ENCODE measurements at regions not wholly inside any gene's neighbourhood (a gene's known extent, or its start where the extent isn't known, plus 50 kb on each side); places are given as distances from the start of the nearest gene placed in this dataset.

- no peaks in the 10 kb centered on the region for H3K36me3 Mint-ChIP-seq (ENCODE audit: low read depth)
- no peak overlapping the region for H3K27ac Mint-ChIP-seq
These were observed 79.9 kb upstream of the LY86 start for GRCh38 chr6:6508643-6509042.

GRCh38 chr6:6509284-6509683, 79.2 kb upstream of the LY86 start:
- Mint-ChIP-seq H3K27me3 (ENCODE audit: low read depth) (no peaks in the 10 kb centered on the region), H3K36me3 (ENCODE audit: low read depth) (no peaks in the 10 kb centered on the region), H3K27ac (no peak overlapping the region), H3K9me3 (peaks cover 15% of the 10 kb centered on the region), H3K4me1 (peaks cover 13% of the 10 kb centered on the region), H3K4me3 (no peak overlapping the region)
- no peak for TF ChIP-seq CTCF (IDR thresholded peaks at IDR 0.05; ENCODE audit: unreplicated experiment in 3 of 3)

More at GRCh38 chr6:6508643-6509042, 79.9 kb upstream of the LY86 start:
- Mint-ChIP-seq H3K9me3 (peaks cover 15% of the 10 kb centered on the region), H3K4me3 (no peak overlapping the region), H3K4me1 (peaks cover 7% of the 10 kb centered on the region), H3K27me3 (ENCODE audit: low read depth) (no peaks in the 10 kb centered on the region)
- TF ChIP-seq CTCF (IDR thresholded peaks at IDR 0.05; ENCODE audit: unreplicated experiment in 3 of 3), result no peak

- H3K4me1 Mint-ChIP-seq, result peaks cover 22% of the 10 kb centered on the region
- no peak overlapping the region for H3K4me3 Mint-ChIP-seq
- no peaks in the 10 kb centered on the region for H3K36me3 Mint-ChIP-seq (ENCODE audit: low read depth)
- H3K27ac Mint-ChIP-seq, result peak overlapping the region in 1 of 3 experiments; percentile 34
- no peak for TF ChIP-seq CTCF (IDR thresholded peaks at IDR 0.05; ENCODE audit: unreplicated experiment in 3 of 3)
- peaks cover 13% of the 10 kb centered on the region for H3K9me3 Mint-ChIP-seq
- peaks cover 4% of the 10 kb centered on the region for H3K27me3 Mint-ChIP-seq (ENCODE audit: low read depth)
These were observed 75.8 kb upstream of the LY86 start for GRCh38 chr6:6512711-6513110.

GRCh38 chr6:6515691-6516607, 72.6 kb upstream of the LY86 start:
- H3K27ac Mint-ChIP-seq, result no peak overlapping the region
- peaks cover 4% of the 10 kb centered on the region for H3K27me3 Mint-ChIP-seq (ENCODE audit: low read depth)
- TF ChIP-seq CTCF (IDR thresholded peaks at IDR 0.05; ENCODE audit: unreplicated experiment in 3 of 3), result no peak
- H3K4me1 Mint-ChIP-seq, result peaks cover 27% of the 10 kb centered on the region
- no peaks in the 10 kb centered on the region for H3K9me3 Mint-ChIP-seq
- H3K4me3 Mint-ChIP-seq, result no peak overlapping the region
- no peaks in the 10 kb centered on the region for H3K36me3 Mint-ChIP-seq (ENCODE audit: low read depth)

- Mint-ChIP-seq H3K9me3 (no peaks in the 10 kb centered on the region), H3K36me3 (ENCODE audit: low read depth) (no peaks in the 10 kb centered on the region), H3K4me1 (peaks cover 27% of the 10 kb centered on the region), H3K27me3 (ENCODE audit: low read depth) (peaks cover 4% of the 10 kb centered on the region), H3K4me3 (no peak overlapping the region), H3K27ac (no peak overlapping the region)
- no peak for TF ChIP-seq CTCF (IDR thresholded peaks at IDR 0.05; ENCODE audit: unreplicated experiment in 3 of 3)
These were observed 71.7 kb upstream of the LY86 start for GRCh38 chr6:6516666-6517458.

Measured in nephron (organoid).